ENCODE measurements at regions not wholly inside any gene's neighbourhood (a gene's known extent, or its start where the extent isn't known, plus 50 kb on each side); places are given as distances from the start of the nearest gene placed in this dataset.

DNA sequence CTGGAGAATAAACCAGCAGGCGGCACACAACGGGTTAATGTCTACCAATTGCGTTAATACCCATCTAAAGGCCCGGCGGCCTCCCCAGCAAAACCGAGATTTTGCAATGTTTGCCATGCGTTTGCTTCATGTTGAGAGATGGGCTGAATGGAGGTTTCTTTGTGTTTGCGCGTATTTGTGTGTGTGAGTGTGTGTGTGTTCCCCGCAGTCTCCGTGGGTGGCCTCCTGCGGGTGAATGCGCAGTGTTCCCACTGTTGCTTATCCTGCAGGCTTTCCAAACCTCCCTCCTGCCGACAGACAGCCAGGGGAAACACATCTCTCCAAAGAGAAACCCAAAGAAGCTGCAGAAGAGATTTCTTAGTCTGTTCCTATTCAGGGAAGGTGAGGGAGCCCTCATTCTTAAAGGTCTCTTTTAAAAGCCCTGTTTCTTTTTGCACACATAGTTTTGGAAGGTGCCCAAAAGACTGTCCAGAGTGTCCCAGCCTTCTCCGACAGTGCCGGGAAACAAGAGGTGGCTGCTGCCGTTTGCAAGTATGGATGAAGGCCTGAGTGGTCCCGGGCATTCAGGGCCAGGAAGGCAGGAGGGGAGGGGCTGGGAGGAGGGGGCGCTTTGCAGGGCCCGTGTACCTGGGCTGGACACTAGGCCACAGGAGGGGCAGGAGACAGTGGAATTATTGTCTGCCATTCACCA, 103.8 kb upstream of the ERCC6L2 start (continued):
- TF ChIP-seq, protein P1, sequence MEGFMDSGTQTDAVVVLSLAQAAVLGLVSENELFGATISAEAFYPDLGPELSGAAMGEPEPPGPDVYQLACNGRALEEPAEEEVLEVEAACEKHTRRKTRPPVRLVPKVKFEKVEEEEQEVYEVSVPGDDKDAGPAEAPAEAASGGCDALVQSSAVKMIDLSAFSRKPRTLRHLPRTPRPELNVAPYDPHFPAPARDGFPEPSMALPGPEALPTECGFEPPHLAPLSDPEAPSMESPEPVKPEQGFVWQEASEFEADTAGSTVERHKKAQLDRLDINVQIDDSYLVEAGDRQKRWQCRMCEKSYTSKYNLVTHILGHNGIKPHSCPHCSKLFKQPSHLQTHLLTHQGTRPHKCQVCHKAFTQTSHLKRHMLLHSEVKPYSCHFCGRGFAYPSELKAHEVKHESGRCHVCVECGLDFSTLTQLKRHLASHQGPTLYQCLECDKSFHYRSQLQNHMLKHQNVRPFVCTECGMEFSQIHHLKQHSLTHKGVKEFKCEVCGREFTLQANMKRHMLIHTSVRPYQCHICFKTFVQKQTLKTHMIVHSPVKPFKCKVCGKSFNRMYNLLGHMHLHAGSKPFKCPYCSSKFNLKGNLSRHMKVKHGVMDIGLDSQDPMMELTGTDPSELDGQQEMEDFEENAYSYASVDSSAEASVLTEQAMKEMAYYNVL (CRISPR knock-in tag; IDR thresholded peaks at IDR 0.05; ENCODE audit: borderline replicate concordance) = no peak; the same call in 1 of the 2 replicates
- TF ChIP-seq ZNF788 (CRISPR knock-in tag; IDR thresholded peaks at IDR 0.05; ENCODE audit: borderline replicate concordance) = no peak
- TF ChIP-seq, protein P2, sequence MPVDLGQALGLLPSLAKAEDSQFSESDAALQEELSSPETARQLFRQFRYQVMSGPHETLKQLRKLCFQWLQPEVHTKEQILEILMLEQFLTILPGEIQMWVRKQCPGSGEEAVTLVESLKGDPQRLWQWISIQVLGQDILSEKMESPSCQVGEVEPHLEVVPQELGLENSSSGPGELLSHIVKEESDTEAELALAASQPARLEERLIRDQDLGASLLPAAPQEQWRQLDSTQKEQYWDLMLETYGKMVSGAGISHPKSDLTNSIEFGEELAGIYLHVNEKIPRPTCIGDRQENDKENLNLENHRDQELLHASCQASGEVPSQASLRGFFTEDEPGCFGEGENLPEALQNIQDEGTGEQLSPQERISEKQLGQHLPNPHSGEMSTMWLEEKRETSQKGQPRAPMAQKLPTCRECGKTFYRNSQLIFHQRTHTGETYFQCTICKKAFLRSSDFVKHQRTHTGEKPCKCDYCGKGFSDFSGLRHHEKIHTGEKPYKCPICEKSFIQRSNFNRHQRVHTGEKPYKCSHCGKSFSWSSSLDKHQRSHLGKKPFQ (CRISPR knock-in tag; IDR thresholded peaks at IDR 0.05; ENCODE audit: insufficient replicate concordance) = peak; percentile 11
- TF ChIP-seq, protein P3, sequence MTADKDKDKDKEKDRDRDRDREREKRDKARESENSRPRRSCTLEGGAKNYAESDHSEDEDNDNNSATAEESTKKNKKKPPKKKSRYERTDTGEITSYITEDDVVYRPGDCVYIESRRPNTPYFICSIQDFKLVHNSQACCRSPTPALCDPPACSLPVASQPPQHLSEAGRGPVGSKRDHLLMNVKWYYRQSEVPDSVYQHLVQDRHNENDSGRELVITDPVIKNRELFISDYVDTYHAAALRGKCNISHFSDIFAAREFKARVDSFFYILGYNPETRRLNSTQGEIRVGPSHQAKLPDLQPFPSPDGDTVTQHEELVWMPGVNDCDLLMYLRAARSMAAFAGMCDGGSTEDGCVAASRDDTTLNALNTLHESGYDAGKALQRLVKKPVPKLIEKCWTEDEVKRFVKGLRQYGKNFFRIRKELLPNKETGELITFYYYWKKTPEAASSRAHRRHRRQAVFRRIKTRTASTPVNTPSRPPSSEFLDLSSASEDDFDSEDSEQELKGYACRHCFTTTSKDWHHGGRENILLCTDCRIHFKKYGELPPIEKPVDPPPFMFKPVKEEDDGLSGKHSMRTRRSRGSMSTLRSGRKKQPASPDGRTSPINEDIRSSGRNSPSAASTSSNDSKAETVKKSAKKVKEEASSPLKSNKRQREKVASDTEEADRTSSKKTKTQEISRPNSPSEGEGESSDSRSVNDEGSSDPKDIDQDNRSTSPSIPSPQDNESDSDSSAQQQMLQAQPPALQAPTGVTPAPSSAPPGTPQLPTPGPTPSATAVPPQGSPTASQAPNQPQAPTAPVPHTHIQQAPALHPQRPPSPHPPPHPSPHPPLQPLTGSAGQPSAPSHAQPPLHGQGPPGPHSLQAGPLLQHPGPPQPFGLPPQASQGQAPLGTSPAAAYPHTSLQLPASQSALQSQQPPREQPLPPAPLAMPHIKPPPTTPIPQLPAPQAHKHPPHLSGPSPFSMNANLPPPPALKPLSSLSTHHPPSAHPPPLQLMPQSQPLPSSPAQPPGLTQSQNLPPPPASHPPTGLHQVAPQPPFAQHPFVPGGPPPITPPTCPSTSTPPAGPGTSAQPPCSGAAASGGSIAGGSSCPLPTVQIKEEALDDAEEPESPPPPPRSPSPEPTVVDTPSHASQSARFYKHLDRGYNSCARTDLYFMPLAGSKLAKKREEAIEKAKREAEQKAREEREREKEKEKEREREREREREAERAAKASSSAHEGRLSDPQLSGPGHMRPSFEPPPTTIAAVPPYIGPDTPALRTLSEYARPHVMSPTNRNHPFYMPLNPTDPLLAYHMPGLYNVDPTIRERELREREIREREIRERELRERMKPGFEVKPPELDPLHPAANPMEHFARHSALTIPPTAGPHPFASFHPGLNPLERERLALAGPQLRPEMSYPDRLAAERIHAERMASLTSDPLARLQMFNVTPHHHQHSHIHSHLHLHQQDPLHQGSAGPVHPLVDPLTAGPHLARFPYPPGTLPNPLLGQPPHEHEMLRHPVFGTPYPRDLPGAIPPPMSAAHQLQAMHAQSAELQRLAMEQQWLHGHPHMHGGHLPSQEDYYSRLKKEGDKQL (CRISPR knock-in tag; IDR thresholded peaks at IDR 0.05; ENCODE audit: low read depth) = 0 out of 2 replicates have a peak, but pooled peaks have one; percentile 49
- TF ChIP-seq, protein P4, sequence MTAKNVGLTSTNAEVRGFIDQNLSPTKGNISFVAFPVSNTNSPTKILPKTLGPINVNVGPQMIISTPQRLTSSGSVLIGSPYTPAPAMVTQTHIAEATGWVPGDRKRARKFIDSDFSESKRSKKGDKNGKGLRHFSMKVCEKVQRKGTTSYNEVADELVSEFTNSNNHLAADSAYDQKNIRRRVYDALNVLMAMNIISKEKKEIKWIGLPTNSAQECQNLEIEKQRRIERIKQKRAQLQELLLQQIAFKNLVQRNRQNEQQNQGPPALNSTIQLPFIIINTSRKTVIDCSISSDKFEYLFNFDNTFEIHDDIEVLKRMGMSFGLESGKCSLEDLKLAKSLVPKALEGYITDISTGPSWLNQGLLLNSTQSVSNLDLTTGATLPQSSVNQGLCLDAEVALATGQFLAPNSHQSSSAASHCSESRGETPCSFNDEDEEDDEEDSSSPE (CRISPR knock-in tag; IDR thresholded peaks at IDR 0.05) = no peak
- TF ChIP-seq HNRNPK (IDR thresholded peaks at IDR 0.05; ENCODE audit: low read depth, low read length, poor library complexity, severe bottlenecking) = no peak
- TF ChIP-seq, protein P5, sequence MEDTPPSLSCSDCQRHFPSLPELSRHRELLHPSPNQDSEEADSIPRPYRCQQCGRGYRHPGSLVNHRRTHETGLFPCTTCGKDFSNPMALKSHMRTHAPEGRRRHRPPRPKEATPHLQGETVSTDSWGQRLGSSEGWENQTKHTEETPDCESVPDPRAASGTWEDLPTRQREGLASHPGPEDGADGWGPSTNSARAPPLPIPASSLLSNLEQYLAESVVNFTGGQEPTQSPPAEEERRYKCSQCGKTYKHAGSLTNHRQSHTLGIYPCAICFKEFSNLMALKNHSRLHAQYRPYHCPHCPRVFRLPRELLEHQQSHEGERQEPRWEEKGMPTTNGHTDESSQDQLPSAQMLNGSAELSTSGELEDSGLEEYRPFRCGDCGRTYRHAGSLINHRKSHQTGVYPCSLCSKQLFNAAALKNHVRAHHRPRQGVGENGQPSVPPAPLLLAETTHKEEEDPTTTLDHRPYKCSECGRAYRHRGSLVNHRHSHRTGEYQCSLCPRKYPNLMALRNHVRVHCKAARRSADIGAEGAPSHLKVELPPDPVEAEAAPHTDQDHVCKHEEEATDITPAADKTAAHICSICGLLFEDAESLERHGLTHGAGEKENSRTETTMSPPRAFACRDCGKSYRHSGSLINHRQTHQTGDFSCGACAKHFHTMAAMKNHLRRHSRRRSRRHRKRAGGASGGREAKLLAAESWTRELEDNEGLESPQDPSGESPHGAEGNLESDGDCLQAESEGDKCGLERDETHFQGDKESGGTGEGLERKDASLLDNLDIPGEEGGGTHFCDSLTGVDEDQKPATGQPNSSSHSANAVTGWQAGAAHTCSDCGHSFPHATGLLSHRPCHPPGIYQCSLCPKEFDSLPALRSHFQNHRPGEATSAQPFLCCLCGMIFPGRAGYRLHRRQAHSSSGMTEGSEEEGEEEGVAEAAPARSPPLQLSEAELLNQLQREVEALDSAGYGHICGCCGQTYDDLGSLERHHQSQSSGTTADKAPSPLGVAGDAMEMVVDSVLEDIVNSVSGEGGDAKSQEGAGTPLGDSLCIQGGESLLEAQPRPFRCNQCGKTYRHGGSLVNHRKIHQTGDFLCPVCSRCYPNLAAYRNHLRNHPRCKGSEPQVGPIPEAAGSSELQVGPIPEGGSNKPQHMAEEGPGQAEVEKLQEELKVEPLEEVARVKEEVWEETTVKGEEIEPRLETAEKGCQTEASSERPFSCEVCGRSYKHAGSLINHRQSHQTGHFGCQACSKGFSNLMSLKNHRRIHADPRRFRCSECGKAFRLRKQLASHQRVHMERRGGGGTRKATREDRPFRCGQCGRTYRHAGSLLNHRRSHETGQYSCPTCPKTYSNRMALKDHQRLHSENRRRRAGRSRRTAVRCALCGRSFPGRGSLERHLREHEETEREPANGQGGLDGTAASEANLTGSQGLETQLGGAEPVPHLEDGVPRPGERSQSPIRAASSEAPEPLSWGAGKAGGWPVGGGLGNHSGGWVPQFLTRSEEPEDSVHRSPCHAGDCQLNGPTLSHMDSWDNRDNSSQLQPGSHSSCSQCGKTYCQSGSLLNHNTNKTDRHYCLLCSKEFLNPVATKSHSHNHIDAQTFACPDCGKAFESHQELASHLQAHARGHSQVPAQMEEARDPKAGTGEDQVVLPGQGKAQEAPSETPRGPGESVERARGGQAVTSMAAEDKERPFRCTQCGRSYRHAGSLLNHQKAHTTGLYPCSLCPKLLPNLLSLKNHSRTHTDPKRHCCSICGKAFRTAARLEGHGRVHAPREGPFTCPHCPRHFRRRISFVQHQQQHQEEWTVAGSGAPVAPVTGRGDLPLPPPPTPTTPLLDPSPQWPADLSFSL (CRISPR knock-in tag; IDR thresholded peaks at IDR 0.05) = peak; percentile 93
- no peak for TF ChIP-seq ZNF547 (CRISPR knock-in tag; IDR thresholded peaks at IDR 0.05)
- TF ChIP-seq RBM39 (IDR thresholded peaks at IDR 0.05; ENCODE audit: low read depth, low read length, poor library complexity, severe bottlenecking) = peak; percentile 12

All from HepG2 (cell line).